NOMO-1 treated with dmso at 0.1 percent for 144 hours (cell line): ENCODE measurements at regions not wholly inside any gene's neighbourhood (a gene's known extent, or its start where the extent isn't known, plus 50 kb on each side); places are given as distances from the start of the nearest gene placed in this dataset.
A peak's percentile ranks its signal among the peaks of the same experiment; 100 is the strongest.
"Not testable (repeated sequence)": the region's sequence is repeated elsewhere in the genome, so short reads cannot be mapped to it uniquely, and the experiment has no call there.

Experiments
- DNase-seq: peaks from one replicate; lab custom pipeline; 2025; ENCODE audit not compliant: unreplicated experiment; lab: John Stamatoyannopoulos, UW

DNA sequence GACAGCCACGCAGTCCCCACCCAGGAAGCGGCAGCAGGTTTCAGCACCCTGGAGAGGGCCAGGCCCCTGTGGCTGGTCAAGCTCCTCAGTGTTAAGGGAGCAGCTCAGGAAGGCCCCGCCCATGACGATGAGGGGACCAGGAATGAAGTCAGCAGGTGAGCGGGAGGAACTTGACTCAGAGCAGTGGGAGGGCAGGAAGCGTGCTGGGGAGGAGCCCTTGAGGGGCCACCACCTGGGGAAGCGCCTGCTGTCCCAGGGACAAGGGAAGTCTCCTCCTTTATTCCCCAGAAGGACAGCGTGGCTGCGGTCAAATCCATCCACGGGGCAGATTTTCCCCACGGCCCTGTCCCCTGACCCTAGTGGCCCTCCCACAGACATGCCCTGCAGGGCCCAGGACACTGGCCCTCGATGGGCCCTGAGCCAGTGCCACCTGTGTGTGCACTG is 357.6 kb downstream of the ADGRD1 start:
- not testable (repeated sequence) for DNase-seq

DNA sequence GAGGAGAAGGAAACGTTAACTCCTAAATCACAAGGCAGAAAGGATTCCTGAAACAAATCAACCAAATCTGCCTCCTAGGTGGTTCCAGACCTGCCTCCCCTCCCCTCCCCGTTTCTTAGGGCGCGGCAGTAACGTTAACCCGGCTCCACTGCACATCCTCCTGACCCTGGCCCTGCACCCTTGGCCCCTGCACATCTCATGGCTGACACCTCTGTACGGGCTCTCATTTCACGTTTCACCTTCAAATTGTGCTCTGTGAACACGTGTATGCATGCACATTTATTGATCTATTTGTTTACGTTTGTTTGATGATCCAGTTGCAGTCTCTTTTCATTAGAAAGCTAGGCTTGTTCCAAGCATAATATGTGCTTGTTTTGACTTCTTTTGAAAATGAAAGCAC is 358.1 kb downstream of the ADGRD1 start:
- DNase-seq: no peak

DNA sequence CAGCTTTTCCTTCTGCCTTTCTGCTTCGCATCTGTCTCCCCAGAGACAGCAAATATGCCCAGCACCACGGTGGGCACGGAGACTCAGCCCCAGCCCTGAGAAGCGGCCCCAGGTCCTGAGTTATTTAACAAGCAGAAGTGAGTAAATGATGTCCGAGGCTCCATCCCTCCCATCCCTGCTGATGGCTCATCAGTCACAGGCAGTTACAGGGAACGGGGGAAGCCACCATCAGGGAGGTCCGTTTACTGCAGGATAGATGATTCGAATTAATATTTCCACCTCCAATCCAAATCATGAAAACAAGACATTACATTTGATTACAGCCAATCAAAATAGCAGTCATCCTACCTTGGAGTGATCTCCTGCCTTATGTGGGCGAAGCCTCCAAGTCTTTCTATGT is 358.7 kb downstream of the ADGRD1 start:
- not testable (repeated sequence) for DNase-seq

DNA sequence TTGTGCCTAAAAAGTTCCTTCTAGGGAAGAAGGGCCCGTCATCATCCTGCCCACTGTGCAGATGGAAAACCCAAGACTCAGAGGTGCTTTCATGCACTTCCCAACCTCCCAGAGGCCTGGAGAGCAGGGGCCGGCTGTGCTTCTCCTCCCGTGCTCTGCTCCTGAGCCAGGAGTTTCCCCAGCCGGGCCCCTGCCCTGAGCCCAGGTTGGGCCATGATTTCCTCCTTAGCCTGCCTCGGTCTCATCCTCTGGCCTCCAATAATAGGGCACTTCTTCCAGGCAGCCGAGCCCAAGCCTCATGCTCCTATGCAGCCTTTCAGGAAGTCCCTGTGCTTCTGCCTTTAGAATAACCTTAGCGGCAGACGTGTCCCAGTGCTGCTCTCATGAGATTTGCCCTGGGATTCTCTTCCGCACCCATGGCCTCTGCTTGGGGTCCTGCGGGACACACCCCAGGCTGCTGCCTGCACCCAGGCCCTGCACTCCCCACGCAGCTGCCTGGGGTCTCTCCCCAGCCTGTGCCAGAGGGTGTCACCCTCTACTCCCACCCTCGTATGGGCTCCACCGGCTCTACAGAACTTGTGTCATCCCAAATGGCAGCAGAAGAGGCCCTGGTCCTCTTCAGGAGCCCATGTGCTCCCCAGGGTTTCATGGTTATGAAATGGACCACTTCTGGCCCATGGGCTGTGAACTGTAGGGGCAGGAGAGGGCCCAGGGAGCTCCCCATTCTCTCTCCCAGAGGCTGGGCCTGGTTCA is 359.3 kb downstream of the ADGRD1 start:
- DNase-seq: no peak

DNA sequence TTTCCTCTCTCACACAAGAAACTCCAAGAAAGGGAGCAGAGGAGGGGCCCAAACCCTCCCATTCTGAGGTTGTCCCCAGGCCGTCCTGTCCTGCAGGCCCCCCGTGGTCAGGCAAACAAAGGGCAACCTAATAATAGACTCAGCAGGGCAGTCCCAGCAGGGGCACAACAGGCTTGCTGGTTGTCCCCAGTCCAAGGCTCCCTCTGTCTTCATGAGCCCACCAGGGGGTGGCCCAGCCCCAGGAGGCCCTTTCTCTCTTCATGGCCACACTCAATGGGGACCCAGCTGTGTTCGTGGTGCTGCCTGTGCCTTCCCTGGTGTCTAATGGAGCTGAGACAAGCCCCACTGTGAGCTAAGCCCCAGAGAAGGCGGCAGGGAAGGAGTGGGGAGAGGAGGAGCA is 359.9 kb downstream of the ADGRD1 start:
- DNase-seq: no peak

DNA sequence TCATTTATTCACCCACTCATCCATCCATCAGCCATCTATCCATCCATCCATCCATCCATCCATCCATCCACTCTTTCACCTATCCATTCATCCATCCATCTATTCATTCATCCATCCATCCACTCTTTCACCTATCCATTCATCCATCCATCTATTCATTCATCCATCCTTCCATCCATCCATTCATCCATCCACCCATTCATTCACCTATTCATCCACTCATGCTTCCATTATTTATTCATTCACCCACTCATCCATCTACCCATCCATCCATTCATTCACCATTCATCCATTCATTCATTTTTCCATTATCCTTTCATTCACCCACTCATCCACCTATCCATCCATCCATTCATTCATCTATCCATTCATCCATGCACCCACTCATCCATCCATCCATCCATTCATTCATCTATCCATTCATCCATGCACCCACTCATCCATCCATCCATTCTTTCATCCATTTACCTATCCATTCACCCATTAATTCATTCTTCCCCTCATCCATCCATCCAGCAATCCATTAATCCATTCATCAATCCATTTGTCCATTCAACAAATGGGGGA is 360.9 kb downstream of the ADGRD1 start:
- DNase-seq: no peak

- DNase-seq: no peak
These were observed 361.9 kb downstream of the ADGRD1 start for GRCh38 chr12:131315601-131316000.

- no peak for DNase-seq
These were observed 362.7 kb downstream of the ADGRD1 start for GRCh38 chr12:131316388-131316787.

DNA sequence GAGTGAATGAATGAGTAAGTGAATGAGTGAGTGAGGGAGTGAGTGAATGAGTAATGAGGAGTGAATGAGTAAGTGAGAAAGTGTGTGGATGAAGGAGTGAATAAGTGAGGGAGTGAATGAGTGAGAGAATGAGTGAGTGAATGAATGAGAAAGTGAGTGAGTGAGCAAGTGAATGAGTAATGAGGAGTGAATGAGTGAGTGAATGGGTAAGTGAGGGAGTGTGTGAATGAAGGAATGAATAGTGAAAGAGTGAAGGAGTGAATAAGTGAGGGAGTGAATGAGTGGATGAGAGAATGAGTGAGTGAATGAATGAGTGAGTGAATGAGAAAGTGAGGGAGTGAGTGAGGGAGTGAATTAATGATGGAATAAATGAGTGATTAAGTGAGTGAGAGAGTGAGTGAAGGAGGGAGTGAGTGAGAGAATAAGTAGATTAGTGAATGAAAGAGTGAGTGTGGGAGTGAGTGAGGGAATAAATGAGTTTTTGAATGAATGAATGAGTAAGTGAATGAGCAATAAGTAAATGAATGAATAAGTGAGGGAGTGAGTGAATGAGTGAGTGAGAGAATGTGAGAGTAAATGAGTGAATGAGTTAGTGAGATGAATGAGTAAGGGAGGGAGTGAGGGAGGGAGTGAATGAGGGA is 364.5 kb downstream of the ADGRD1 start:
- DNase-seq: no peak

- DNase-seq: no peak
These were observed 368.3 kb downstream of the ADGRD1 start for GRCh38 chr12:131321988-131322387.

DNA sequence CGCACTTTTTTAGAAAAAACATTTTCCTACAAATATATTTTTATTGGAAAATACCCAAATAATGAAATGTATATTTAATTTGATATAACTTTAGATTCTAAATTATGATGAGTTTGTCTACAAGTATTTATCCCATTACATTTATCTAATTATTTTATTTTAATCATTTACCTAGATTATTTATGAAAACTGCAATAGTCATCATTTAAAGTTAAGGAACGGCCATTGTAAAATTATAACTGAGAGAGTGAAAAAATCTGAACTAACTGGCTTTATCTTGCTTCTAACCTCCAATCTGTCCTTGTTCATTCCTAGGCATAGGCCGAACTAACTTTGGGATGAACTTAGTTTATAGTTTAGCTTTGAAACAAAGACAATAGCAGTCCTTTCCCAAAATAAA is 368.8 kb downstream of the ADGRD1 start:
- not testable (repeated sequence) for DNase-seq

GRCh38 chr12:131323879-131324278 is 370.2 kb downstream of the ADGRD1 start:
- DNase-seq: no peak

- DNase-seq: peak; percentile 77
These were observed 374.1 kb downstream of the ADGRD1 start for GRCh38 chr12:131327521-131328488.

GRCh38 chr12:131328861-131329845 is 375.4 kb downstream of the ADGRD1 start:
- not testable (repeated sequence) for DNase-seq

DNA sequence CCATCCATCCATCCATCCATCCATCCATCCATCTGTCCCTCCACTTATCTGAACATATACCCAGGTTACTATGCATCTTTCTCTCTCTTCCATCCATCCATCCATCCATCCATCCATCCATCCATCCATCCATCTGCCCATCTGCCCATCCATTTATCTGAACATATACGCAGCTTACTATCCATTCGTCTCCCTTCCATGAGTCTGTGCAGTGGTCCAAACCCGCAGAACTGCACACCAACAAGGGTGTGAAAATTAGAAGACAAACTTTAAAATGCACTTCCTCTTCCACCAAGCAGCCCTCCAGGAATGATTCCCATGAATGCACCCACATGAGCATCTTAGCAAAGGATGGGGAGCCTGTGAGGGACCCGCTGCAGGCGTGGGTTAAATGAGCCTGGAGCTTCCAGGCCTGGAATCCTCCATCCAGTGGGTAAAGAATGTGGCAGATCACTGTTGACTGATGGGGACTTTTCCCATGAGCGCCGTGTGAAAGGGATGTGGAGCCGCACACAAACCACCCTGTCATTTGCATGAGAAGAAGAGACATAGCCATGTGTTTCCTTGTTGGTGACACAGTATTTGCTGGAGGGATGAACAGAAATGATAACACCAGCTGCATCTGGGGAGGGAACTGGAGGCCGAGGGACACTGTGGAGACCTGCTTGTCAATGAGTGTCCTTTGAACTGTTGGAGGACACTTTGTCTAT is 376.6 kb downstream of the ADGRD1 start:
- no peak for DNase-seq

GRCh38 chr12:131331148-131331750 is 377.5 kb downstream of the ADGRD1 start:
- DNase-seq: no peak

- DNase-seq: no peak
These were observed 378.5 kb downstream of the ADGRD1 start for GRCh38 chr12:131332224-131332623.

GRCh38 chr12:131333136-131333535 is 377.8 kb upstream of the SFSWAP start:
- no peak for DNase-seq
